Neural progenitor cell (in vitro differentiated cells): ENCODE measurements at regions not wholly inside any gene's neighbourhood (a gene's known extent, or its start where the extent isn't known, plus 50 kb on each side); places are given as distances from the start of the nearest gene placed in this dataset.

Source experiments
- CTCF ChIP-seq: fragments of 200-600 bp; sonication (generic); IDR thresholded peaks from 2 replicates; pipeline ENCODE4 v1.5.1; 2017; ENCODE audit warnings: antibody characterized with exemption, mild to moderate bottlenecking
- EZH2 ChIP-seq: fragments of 200-600 bp; sonication (generic); IDR thresholded peaks from 2 replicates; pipeline ENCODE4 v1.6.1; 2017; ENCODE audit warnings: antibody characterized with exemption, mild to moderate bottlenecking, moderate library complexity

DNA sequence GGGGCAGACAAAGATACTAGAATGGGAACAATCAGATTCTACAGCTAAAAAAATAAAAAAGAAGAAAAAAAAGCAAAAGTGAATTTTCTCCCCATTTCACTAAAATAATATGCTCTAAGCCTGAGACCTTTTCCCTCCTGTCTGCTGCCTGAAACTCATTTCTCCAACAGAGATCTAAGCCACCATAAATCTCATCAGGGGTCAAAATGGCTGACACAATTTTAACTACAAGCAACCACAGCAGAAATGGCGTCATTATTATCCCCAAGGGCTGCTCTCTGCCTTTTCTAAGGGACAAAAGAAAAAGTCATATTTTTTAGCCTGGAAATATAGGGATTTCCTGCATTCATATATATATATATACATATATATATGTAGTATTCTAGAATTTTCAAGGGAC lies 183.7 kb upstream of the CAMK1G start:
- TF ChIP-seq CTCF (no peak), EZH2 (no peak)
